ENCODE measurements at regions not wholly inside any gene's neighbourhood (a gene's known extent, or its start where the extent isn't known, plus 50 kb on each side); places are given as distances from the start of the nearest gene placed in this dataset.

GRCh38 chr20:10985536-10985935, 311.7 kb upstream of the JAG1 start:
- ChIA-PET CTCF (no interaction called here), POLR2A (no interaction called here)
- TF ChIP-seq CTCF (IDR thresholded peaks at IDR 0.05), result no peak
- Histone ChIP-seq H3K4me1 (ENCODE audit: insufficient read depth, low read length) (no peaks in the 10 kb centered on the region), H3K9me3 (ENCODE audit: control insufficient read depth in 1 of 2, insufficient read depth in 1 of 2, low read length in 2 of 2) (peaks cover 0 to 9% of the 10 kb centered on the region in 2 experiments), H3K27me3 (ENCODE audit: control insufficient read depth in 1 of 2, insufficient read depth in 2 of 2, low read length in 2 of 2) (no peaks in the 10 kb centered on the region), H3K27ac (ENCODE audit: low read depth in 1 of 2, low read length in 2 of 2) (no peak overlapping the region), H3K36me3 (ENCODE audit: insufficient read depth, low read length) (no peaks in the 10 kb centered on the region), H3K4me3 (ENCODE audit: low read length) (no peak overlapping the region)
- Mint-ChIP-seq H3K4me1 (ENCODE audit: low read depth) (no peaks in the 10 kb centered on the region), H3K27me3 (no peaks in the 10 kb centered on the region), H3K27ac (no peak overlapping the region), H3K36me3 (ENCODE audit: low read depth) (no peaks in the 10 kb centered on the region), H3K4me3 (no peak overlapping the region), H3K9me3 (peaks cover 2% of the 10 kb centered on the region)
- no peak for ATAC-seq (ENCODE audit: poor library complexity)
- DNase-seq, result no peak
- intact Hi-C loops (cut with DNase I, micrococcal nuclease), result no loop called here

GRCh38 chr20:10986586-10986985, 312.8 kb upstream of the JAG1 start:
- intact Hi-C loops (cut with DNase I, micrococcal nuclease), result no loop called here
- Histone ChIP-seq H3K4me1 (ENCODE audit: insufficient read depth, low read length) (no peaks in the 10 kb centered on the region), H3K9me3 (ENCODE audit: control insufficient read depth in 1 of 2, insufficient read depth in 1 of 2, low read length in 2 of 2) (peaks cover 0 to 9% of the 10 kb centered on the region in 2 experiments), H3K27me3 (ENCODE audit: control insufficient read depth in 1 of 2, insufficient read depth in 2 of 2, low read length in 2 of 2) (no peaks in the 10 kb centered on the region), H3K27ac (ENCODE audit: low read depth in 1 of 2, low read length in 2 of 2) (no peak overlapping the region), H3K4me3 (ENCODE audit: low read length) (no peak overlapping the region), H3K36me3 (ENCODE audit: insufficient read depth, low read length) (no peaks in the 10 kb centered on the region)
- H3K36me3 Mint-ChIP-seq (ENCODE audit: low read depth), result no peaks in the 10 kb centered on the region
- H3K27me3 Mint-ChIP-seq, result no peaks in the 10 kb centered on the region
- ATAC-seq (ENCODE audit: poor library complexity), result no peak
- ChIA-PET POLR2A (no interaction called here), CTCF (no interaction called here)
- TF ChIP-seq CTCF (IDR thresholded peaks at IDR 0.05), result no peak
- no peak overlapping the region for H3K4me3 Mint-ChIP-seq
- H3K9me3 Mint-ChIP-seq, result peaks cover 2% of the 10 kb centered on the region
- H3K27ac Mint-ChIP-seq, result no peak overlapping the region
- DNase-seq, result no peak
- no peaks in the 10 kb centered on the region for H3K4me1 Mint-ChIP-seq (ENCODE audit: low read depth)

GRCh38 chr20:10987651-10988383, 314.0 kb upstream of the JAG1 start:
- Histone ChIP-seq H3K4me1 (ENCODE audit: insufficient read depth, low read length) (no peaks in the 10 kb centered on the region), H3K4me3 (ENCODE audit: low read length) (no peak overlapping the region), H3K27me3 (ENCODE audit: control insufficient read depth in 1 of 2, insufficient read depth in 2 of 2, low read length in 2 of 2) (no peaks in the 10 kb centered on the region), H3K27ac (ENCODE audit: low read depth in 1 of 2, low read length in 2 of 2) (no peak overlapping the region), H3K36me3 (ENCODE audit: insufficient read depth, low read length) (no peaks in the 10 kb centered on the region), H3K9me3 (ENCODE audit: control insufficient read depth in 1 of 2, insufficient read depth in 1 of 2, low read length in 2 of 2) (peaks cover 0 to 9% of the 10 kb centered on the region in 2 experiments)
- no peak for TF ChIP-seq CTCF (IDR thresholded peaks at IDR 0.05)
- POLR2A ChIA-PET, result no interaction called here
- Mint-ChIP-seq H3K27ac (no peak overlapping the region), H3K4me1 (ENCODE audit: low read depth) (no peaks in the 10 kb centered on the region), H3K36me3 (ENCODE audit: low read depth) (no peaks in the 10 kb centered on the region), H3K9me3 (peaks cover 2% of the 10 kb centered on the region), H3K4me3 (no peak overlapping the region), H3K27me3 (no peaks in the 10 kb centered on the region)
- ATAC-seq (ENCODE audit: poor library complexity) (no peak), DNase-seq (no peak)
- CTCF ChIA-PET, result no interaction called here
- intact Hi-C loops (cut with DNase I, micrococcal nuclease), result no loop called here

Data from CD4-positive, alpha-beta T cell (primary cell).